OCI-LY1 (cell line): ENCODE measurements at regions not wholly inside any gene's neighbourhood (a gene's known extent, or its start where the extent isn't known, plus 50 kb on each side); places are given as distances from the start of the nearest gene placed in this dataset.

Experiments
- EZH2 ChIP-seq: fragments of 200-600 bp; sonication (generic), shearing (Covaris generic); IDR thresholded peaks from 2 replicates; pipeline ENCODE4 v1.8.0; 2017; ENCODE audit warnings: borderline replicate concordance, mixed run types, mild to moderate bottlenecking, antibody characterized with exemption, low read length, moderate library complexity, mixed read lengths
- TF ChIP-seq, protein P1 (sequence below): fragments of 200-600 bp; sonication (generic), shearing (Covaris generic); IDR thresholded peaks from 2 replicates; pipeline ENCODE4 v1.5.1; 2017; ENCODE audit warnings: mild to moderate bottlenecking, antibody characterized with exemption, low read length, moderate library complexity, mixed read lengths

DNA sequence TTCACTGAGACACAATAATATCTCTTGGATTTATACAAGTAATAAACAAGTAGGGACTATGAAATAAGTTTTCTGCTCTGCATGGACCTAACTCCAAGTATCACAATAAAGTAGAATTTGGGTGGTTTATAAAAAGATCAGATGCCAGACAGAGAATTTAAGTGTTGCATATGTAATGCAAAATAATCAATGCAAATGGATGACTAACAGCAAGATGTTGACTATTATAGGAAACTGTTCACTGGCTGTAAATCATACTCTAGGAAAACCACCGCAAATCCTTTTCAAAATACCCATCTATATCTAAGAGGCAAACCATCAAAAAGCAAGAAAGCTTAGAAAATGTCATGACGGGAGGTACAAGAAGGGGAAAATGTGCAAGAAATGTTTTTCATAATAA lies 539.8 kb upstream of the FAM174A start:
- TF ChIP-seq, protein P1, sequence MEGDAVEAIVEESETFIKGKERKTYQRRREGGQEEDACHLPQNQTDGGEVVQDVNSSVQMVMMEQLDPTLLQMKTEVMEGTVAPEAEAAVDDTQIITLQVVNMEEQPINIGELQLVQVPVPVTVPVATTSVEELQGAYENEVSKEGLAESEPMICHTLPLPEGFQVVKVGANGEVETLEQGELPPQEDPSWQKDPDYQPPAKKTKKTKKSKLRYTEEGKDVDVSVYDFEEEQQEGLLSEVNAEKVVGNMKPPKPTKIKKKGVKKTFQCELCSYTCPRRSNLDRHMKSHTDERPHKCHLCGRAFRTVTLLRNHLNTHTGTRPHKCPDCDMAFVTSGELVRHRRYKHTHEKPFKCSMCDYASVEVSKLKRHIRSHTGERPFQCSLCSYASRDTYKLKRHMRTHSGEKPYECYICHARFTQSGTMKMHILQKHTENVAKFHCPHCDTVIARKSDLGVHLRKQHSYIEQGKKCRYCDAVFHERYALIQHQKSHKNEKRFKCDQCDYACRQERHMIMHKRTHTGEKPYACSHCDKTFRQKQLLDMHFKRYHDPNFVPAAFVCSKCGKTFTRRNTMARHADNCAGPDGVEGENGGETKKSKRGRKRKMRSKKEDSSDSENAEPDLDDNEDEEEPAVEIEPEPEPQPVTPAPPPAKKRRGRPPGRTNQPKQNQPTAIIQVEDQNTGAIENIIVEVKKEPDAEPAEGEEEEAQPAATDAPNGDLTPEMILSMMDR, result no peak
- TF ChIP-seq EZH2, result no peak
